ENCODE measurements at regions not wholly inside any gene's neighbourhood (a gene's known extent, or its start where the extent isn't known, plus 50 kb on each side); places are given as distances from the start of the nearest gene placed in this dataset.

DNA sequence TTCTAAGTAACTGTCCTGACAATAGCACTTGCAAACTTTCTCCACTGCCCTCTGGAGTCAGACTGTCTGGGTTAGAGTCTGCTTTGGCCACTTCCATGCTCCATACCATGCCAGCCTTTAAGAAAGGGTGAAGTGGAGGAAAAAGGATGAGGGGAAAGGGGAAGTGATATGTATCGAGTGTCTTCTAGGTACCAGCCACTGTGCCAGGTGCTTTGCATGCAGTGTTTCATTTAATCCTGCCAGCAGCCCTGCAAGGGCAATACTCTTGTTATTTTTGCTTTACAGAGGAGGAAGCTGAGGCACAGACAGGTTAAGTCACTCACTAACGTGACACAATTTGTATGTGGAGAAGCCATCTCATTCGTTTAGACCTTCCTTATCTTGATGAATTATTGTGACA, 55.6 kb downstream of the RTL9 start:
- TF ChIP-seq GLIS3 (CRISPR knock-in tag; IDR thresholded peaks at IDR 0.05) = no peak
- TF ChIP-seq ISL1 (CRISPR knock-in tag; IDR thresholded peaks at IDR 0.05) = no peak
- TF ChIP-seq TOX (CRISPR knock-in tag; IDR thresholded peaks at IDR 0.05; ENCODE audit: borderline replicate concordance) = no peak
- TF ChIP-seq TSHZ2 (CRISPR knock-in tag; IDR thresholded peaks at IDR 0.05) = no peak
- no peak for TF ChIP-seq ESRRG (CRISPR knock-in tag; IDR thresholded peaks at IDR 0.05)
- no peak for TF ChIP-seq SNAI2 (CRISPR knock-in tag; IDR thresholded peaks at IDR 0.05)
- TF ChIP-seq BACH2 (CRISPR knock-in tag; IDR thresholded peaks at IDR 0.05; ENCODE audit: borderline replicate concordance) = no peak
- no peak for TF ChIP-seq RARB (CRISPR knock-in tag; IDR thresholded peaks at IDR 0.05)
- no peak for TF ChIP-seq ARNTL (CRISPR knock-in tag; IDR thresholded peaks at IDR 0.05; ENCODE audit: borderline replicate concordance, low read depth)
- TF ChIP-seq CREB5 (CRISPR knock-in tag; IDR thresholded peaks at IDR 0.05; ENCODE audit: low read depth) = no peak
- TF ChIP-seq PATZ1 (CRISPR knock-in tag; IDR thresholded peaks at IDR 0.05; ENCODE audit: borderline replicate concordance) = no peak
- ATAC-seq = no peak

DNA sequence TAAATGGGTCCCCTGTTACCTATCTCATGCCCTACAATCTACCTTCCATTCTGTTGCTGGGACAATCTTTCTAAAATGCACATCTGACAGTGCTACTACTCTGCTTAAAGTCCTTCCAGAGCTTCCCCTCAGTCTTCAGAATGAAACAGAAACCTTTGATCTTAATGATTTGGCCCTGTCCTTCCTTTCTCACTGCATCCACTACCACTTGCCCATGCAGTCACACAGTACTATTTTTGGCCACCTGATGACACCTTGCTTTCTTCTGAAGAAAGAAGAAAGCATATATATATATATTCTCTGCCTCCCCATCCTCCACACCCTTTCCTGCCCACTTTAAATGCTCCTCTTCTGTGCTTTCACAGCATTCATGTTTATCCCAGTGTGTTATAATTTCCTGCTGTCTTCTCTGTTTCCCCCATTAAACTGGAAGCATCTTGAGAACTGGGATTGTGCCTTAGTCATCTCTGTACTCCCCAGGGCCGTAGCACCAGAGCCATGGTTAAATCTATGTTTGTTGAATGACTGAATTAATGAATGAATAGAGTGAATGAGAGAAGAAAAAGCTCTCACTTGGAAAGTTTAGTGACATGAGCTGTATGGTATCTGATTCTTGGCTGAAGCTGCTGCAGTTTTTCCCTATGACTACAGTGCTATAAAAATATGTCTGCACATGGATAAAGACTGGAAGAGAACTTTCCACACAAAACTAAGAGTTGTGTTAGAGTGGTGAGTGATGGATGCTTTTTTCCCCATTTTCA, 56.2 kb downstream of the RTL9 start:
- ATAC-seq = no peak; the same call in 2 of the 3 replicates
- TF ChIP-seq RARB (CRISPR knock-in tag; IDR thresholded peaks at IDR 0.05) = no peak
- TF ChIP-seq, protein P1, sequence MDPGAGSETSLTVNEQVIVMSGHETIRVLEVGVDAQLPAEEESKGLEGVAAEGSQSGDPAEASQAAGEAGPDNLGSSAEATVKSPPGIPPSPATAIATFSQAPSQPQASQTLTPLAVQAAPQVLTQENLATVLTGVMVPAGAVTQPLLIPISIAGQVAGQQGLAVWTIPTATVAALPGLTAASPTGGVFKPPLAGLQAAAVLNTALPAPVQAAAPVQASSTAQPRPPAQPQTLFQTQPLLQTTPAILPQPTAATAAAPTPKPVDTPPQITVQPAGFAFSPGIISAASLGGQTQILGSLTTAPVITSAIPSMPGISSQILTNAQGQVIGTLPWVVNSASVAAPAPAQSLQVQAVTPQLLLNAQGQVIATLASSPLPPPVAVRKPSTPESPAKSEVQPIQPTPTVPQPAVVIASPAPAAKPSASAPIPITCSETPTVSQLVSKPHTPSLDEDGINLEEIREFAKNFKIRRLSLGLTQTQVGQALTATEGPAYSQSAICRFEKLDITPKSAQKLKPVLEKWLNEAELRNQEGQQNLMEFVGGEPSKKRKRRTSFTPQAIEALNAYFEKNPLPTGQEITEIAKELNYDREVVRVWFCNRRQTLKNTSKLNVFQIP (CRISPR knock-in tag; IDR thresholded peaks at IDR 0.05; ENCODE audit: borderline replicate concordance, low read depth) = no peak
- no peak for TF ChIP-seq ZFP3 (CRISPR knock-in tag; IDR thresholded peaks at IDR 0.05)
- TF ChIP-seq ISL1 (CRISPR knock-in tag; IDR thresholded peaks at IDR 0.05) = no peak
- no peak for TF ChIP-seq ZC3H10 (CRISPR knock-in tag; IDR thresholded peaks at IDR 0.05)
- no peak for TF ChIP-seq ZFP30 (CRISPR knock-in tag; IDR thresholded peaks at IDR 0.05)
- no peak for TF ChIP-seq TOX (CRISPR knock-in tag; IDR thresholded peaks at IDR 0.05; ENCODE audit: borderline replicate concordance)
- no peak for TF ChIP-seq SNAI2 (CRISPR knock-in tag; IDR thresholded peaks at IDR 0.05)
- TF ChIP-seq CSRNP3 (CRISPR knock-in tag; IDR thresholded peaks at IDR 0.05) = no peak

DNA sequence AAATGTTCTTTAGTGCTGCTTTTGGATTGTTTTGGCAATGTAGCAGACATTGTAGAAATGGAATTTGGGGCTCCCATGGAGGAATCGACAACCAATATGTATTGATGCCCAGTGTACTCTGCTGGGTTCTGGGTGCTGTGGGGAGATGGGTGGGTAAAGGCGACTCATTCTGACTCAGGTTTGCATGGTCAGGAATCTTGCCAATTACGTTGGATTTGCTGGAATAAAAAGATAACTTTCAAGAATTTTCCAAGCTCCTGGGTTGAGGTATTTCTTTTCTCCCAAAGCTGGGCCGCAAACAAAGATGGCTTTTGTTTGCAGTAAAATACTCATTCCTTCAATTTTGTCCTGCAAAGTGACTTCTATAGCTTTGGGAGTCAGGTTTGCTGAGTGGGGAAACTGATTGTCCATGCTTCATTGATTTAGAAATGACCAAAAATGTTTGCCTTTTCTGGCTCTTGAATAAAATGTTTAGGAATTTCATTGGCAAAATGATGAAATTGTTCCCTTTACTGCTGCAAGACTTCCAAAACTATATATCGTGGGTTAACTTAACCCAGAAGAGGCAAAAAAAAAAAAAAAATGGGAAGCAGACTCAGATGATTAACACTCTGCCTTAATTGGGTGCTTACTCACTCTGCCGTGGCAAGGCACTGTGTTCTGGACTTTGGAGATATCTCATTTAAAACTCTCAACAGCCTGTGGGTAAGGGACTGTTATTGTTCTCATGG, 57.0 kb downstream of the RTL9 start:
- no peak for ATAC-seq
- no peak for TF ChIP-seq CSRNP3 (CRISPR knock-in tag; IDR thresholded peaks at IDR 0.05)
- TF ChIP-seq PATZ1 (CRISPR knock-in tag; IDR thresholded peaks at IDR 0.05; ENCODE audit: borderline replicate concordance) = no peak
- no peak for TF ChIP-seq CREB5 (CRISPR knock-in tag; IDR thresholded peaks at IDR 0.05; ENCODE audit: low read depth)
- TF ChIP-seq SNAI2 (CRISPR knock-in tag; IDR thresholded peaks at IDR 0.05) = no peak
- TF ChIP-seq TCF4 (CRISPR knock-in tag; IDR thresholded peaks at IDR 0.05; ENCODE audit: borderline replicate concordance) = no peak
- no peak for TF ChIP-seq ZFP3 (CRISPR knock-in tag; IDR thresholded peaks at IDR 0.05)
- TF ChIP-seq TOX (CRISPR knock-in tag; IDR thresholded peaks at IDR 0.05; ENCODE audit: borderline replicate concordance) = no peak
- no peak for TF ChIP-seq ZFP30 (CRISPR knock-in tag; IDR thresholded peaks at IDR 0.05)
- TF ChIP-seq RARB (CRISPR knock-in tag; IDR thresholded peaks at IDR 0.05) = no peak
- no peak for TF ChIP-seq ZNF8 (CRISPR knock-in tag; IDR thresholded peaks at IDR 0.05)
